ENCODE measurements at regions not wholly inside any gene's neighbourhood (a gene's known extent, or its start where the extent isn't known, plus 50 kb on each side); places are given as distances from the start of the nearest gene placed in this dataset.

GRCh38 chr10:20685462-20685861 is 211.6 kb downstream of the NEBL start:
- H3K4me3 ChIP-seq (ENCODE audit: low read length) = no peak overlapping the region
- no peak for TF ChIP-seq CTCF (IDR thresholded peaks at IDR 0.05; ENCODE audit: insufficient read depth, low read depth, low read length, missing control alignments)
- DNase-seq (ENCODE audit: low read depth) = no peak

- no peak for TF ChIP-seq CTCF (IDR thresholded peaks at IDR 0.05; ENCODE audit: insufficient read depth, low read depth, low read length, missing control alignments)
- no peak for DNase-seq (ENCODE audit: low read depth)
- H3K4me3 ChIP-seq (ENCODE audit: low read length) = no peak overlapping the region
Measured at GRCh38 chr10:20683345-20683744, 213.8 kb downstream of the NEBL start.

GRCh38 chr10:20682782-20683181 is 214.3 kb downstream of the NEBL start:
- TF ChIP-seq CTCF (IDR thresholded peaks at IDR 0.05; ENCODE audit: insufficient read depth, low read depth, low read length, missing control alignments) = no peak
- no peak overlapping the region for H3K4me3 ChIP-seq (ENCODE audit: low read length)
- DNase-seq (ENCODE audit: low read depth) = no peak

GRCh38 chr10:20677340-20677739 is 219.8 kb downstream of the NEBL start:
- DNase-seq (ENCODE audit: low read depth) = no peak
- no peak overlapping the region for H3K4me3 ChIP-seq (ENCODE audit: low read length)
- TF ChIP-seq CTCF (IDR thresholded peaks at IDR 0.05; ENCODE audit: insufficient read depth, low read depth, low read length, missing control alignments) = no peak

GRCh38 chr10:20674926-20675325 is 222.2 kb downstream of the NEBL start:
- no peak for DNase-seq (ENCODE audit: low read depth)
- H3K4me3 ChIP-seq (ENCODE audit: low read length) = no peak overlapping the region
- no peak for TF ChIP-seq CTCF (IDR thresholded peaks at IDR 0.05; ENCODE audit: insufficient read depth, low read depth, low read length, missing control alignments)

- TF ChIP-seq CTCF (IDR thresholded peaks at IDR 0.05; ENCODE audit: insufficient read depth, low read depth, low read length, missing control alignments) = no peak
- DNase-seq (ENCODE audit: low read depth) = no peak
- no peak overlapping the region for H3K4me3 ChIP-seq (ENCODE audit: low read length)
Measured at GRCh38 chr10:20673175-20673574, 223.9 kb downstream of the NEBL start.

- no peak for DNase-seq (ENCODE audit: low read depth)
- H3K4me3 ChIP-seq (ENCODE audit: low read length) = no peak overlapping the region
- TF ChIP-seq CTCF (IDR thresholded peaks at IDR 0.05; ENCODE audit: insufficient read depth, low read depth, low read length, missing control alignments) = no peak
Measured at GRCh38 chr10:20672741-20673140, 224.4 kb downstream of the NEBL start.

Data from epithelial cell of esophagus (primary cell).